ENCODE measurements at regions not wholly inside any gene's neighbourhood (a gene's known extent, or its start where the extent isn't known, plus 50 kb on each side); places are given as distances from the start of the nearest gene placed in this dataset.

- Histone ChIP-seq H3K36me3 (replicated peaks in 1 of 2; ENCODE audit: control insufficient read depth in 1 of 2, insufficient read depth in 2 of 2, low read length in 2 of 2) (no peaks in the 10 kb centered on the region), H3K9ac (ENCODE audit: insufficient read depth, low read depth, low read length) (no peak overlapping the region), H3K9me3 (ENCODE audit: low read length) (no peaks in the 10 kb centered on the region), H2AFZ (ENCODE audit: low read length) (no peak overlapping the region), H3K4me2 (ENCODE audit: low read depth, low read length) (no peak overlapping the region), H3K27me3 (ENCODE audit: control insufficient read depth in 1 of 2, insufficient read depth in 2 of 2, low read length in 2 of 2) (no peaks in the 10 kb centered on the region), H3K27ac (ENCODE audit: extremely low read length, insufficient read depth, low read length) (no peak overlapping the region), H4K20me1 (ENCODE audit: insufficient read depth, low read length) (no peaks in the 10 kb centered on the region), H3K4me3 (replicated peaks in 1 of 3; ENCODE audit: insufficient read depth in 1 of 3, low read depth in 2 of 3, low read length in 3 of 3) (no peak overlapping the region), H3K4me1 (ENCODE audit: insufficient read depth, low read length) (no peaks in the 10 kb centered on the region), H3K79me2 (ENCODE audit: insufficient read depth, low read length) (no peaks in the 10 kb centered on the region)
- intact Hi-C loops (cut with micrococcal nuclease; ENCODE audit: unreplicated experiment): no loop called here
- 0% methylated on average over 1 of the region's 1 CpG for WGBS (ENCODE audit: low lambda C conversion rate)
- TF ChIP-seq ELF4 (CRISPR knock-in tag; IDR thresholded peaks at IDR 0.05; ENCODE audit: borderline replicate concordance) (no peak), PHB2 (IDR thresholded peaks at IDR 0.05; ENCODE audit: partially characterized antibody) (no peak), ZFP62 (CRISPR knock-in tag; IDR thresholded peaks at IDR 0.05) (no peak), SMAD9 (CRISPR knock-in tag; IDR thresholded peaks at IDR 0.05) (no peak), AHR (CRISPR knock-in tag; IDR thresholded peaks at IDR 0.05) (no peak), ATF7 (IDR thresholded peaks at IDR 0.05) (no peak), ATF7 (CRISPR knock-in tag; IDR thresholded peaks at IDR 0.05) (no peak), STAT6 (CRISPR knock-in tag; IDR thresholded peaks at IDR 0.05; ENCODE audit: borderline replicate concordance) (no peak), ZNF644 (CRISPR knock-in tag; IDR thresholded peaks at IDR 0.05; ENCODE audit: low read depth) (no peak), HCFC1 (IDR thresholded peaks at IDR 0.05; ENCODE audit: low read depth, low read length) (no peak), SATB2 (CRISPR knock-in tag; IDR thresholded peaks at IDR 0.05) (no peak), SNRNP70 (IDR thresholded peaks at IDR 0.05; ENCODE audit: low read depth, low read length) (no peak), DPF2 (CRISPR knock-in tag; IDR thresholded peaks at IDR 0.05; ENCODE audit: borderline replicate concordance, low read depth) (no peak), ZMAT3 (CRISPR knock-in tag; conservative IDR thresholded peaks at IDR 0.05) (no peak), POLR2G (IDR thresholded peaks at IDR 0.05; ENCODE audit: low read depth, low read length) (no peak), RFXANK (CRISPR knock-in tag; IDR thresholded peaks at IDR 0.05) (no peak), FUBP1 (CRISPR knock-in tag; IDR thresholded peaks at IDR 0.05; ENCODE audit: borderline replicate concordance) (no peak), KLF16 (CRISPR knock-in tag; IDR thresholded peaks at IDR 0.05) (no peak), NPAS2 (CRISPR knock-in tag; IDR thresholded peaks at IDR 0.05; ENCODE audit: borderline replicate concordance) (no peak)
- no TSS peak for BruUV-seq (replicated peaks)
- POLR2A ChIA-PET: no interaction called here
- FAIRE-seq: no peak
- CTCF ChIA-PET (ENCODE audit: low intra/inter-chr PET ratio, low total read pairs): no interaction called here
- DNase-seq (ENCODE audit: low spot score): no peak
- ATAC-seq: no peak
- in situ Hi-C loops (cut with HindIII; ENCODE audit: extremely low pct_ligation_motif_present, low pct_unique_long_range_greater_than_20kb): no loop called here
Observed at GRCh38 chr13:74657765-74658164, 523.6 kb upstream of the KLF12 start.
